KG1 (cell line): ENCODE measurements at regions not wholly inside any gene's neighbourhood (a gene's known extent, or its start where the extent isn't known, plus 50 kb on each side); places are given as distances from the start of the nearest gene placed in this dataset.
"Not testable (repeated sequence)": the region's sequence is repeated elsewhere in the genome, so short reads cannot be mapped to it uniquely, and the experiment has no call there.

ENCODE experiments used
- DNase-seq: peaks from one replicate; lab custom pipeline; 2025; lab: John Stamatoyannopoulos, UW

GRCh38 chr17:47066841-47067682 is 88.0 kb upstream of the RPRML start:
- DNase-seq: peak; percentile 77

- DNase-seq: no peak
Observed at GRCh38 chr17:47066095-47066494, 87.0 kb upstream of the RPRML start.

GRCh38 chr17:47064684-47065083 is 85.6 kb upstream of the RPRML start:
- no peak for DNase-seq

GRCh38 chr17:47063475-47063874 is 84.4 kb upstream of the RPRML start:
- DNase-seq: no peak

- DNase-seq: not testable (repeated sequence)
Observed at GRCh38 chr17:47062851-47063250, 83.8 kb upstream of the RPRML start.

- not testable (repeated sequence) for DNase-seq
Observed at GRCh38 chr17:47060005-47060404, 81.0 kb upstream of the RPRML start.

- no peak for DNase-seq
Observed at GRCh38 chr17:47057830-47058229, 78.8 kb upstream of the RPRML start.

GRCh38 chr17:47057279-47057678 is 78.2 kb upstream of the RPRML start:
- not testable (repeated sequence) for DNase-seq

GRCh38 chr17:47056687-47057086 is 77.6 kb upstream of the RPRML start:
- not testable (repeated sequence) for DNase-seq
